GM18511 (cell line): ENCODE measurements at regions not wholly inside any gene's neighbourhood (a gene's known extent, or its start where the extent isn't known, plus 50 kb on each side); places are given as distances from the start of the nearest gene placed in this dataset.

ENCODE experiments used
- ATAC-seq: cut with Tn5 transposase; IDR thresholded peaks from one replicate; pipeline ENCODE4 v1.9.1; 2021; ENCODE audit warnings: mild to moderate bottlenecking, moderate library complexity; ENCODE audit not compliant: unreplicated experiment

GRCh38 chr2:215668378-215668775 lies 232.5 kb upstream of the FN1 start:
- no peak for ATAC-seq

- no peak for ATAC-seq
These were observed 231.9 kb upstream of the FN1 start for GRCh38 chr2:215667585-215668377.

GRCh38 chr2:215664847-215665525 lies 229.1 kb upstream of the FN1 start:
- peak; percentile 90 for ATAC-seq

- no peak for ATAC-seq
These were observed 226.8 kb upstream of the FN1 start for GRCh38 chr2:215662715-215663114.

GRCh38 chr2:215660687-215661086 lies 224.8 kb upstream of the FN1 start:
- no peak for ATAC-seq

- no peak for ATAC-seq
These were observed 223.8 kb upstream of the FN1 start for GRCh38 chr2:215659650-215660049.

- ATAC-seq = no peak
These were observed 222.9 kb upstream of the FN1 start for GRCh38 chr2:215658635-215659305.

GRCh38 chr2:215657844-215658243 lies 222.0 kb upstream of the FN1 start:
- no peak for ATAC-seq

- no peak for ATAC-seq
These were observed 218.4 kb upstream of the FN1 start for GRCh38 chr2:215654148-215654819.

GRCh38 chr2:215653344-215654030 lies 217.6 kb upstream of the FN1 start:
- ATAC-seq = no peak

- ATAC-seq = no peak
These were observed 216.5 kb upstream of the FN1 start for GRCh38 chr2:215652388-215652787.

- ATAC-seq = no peak
These were observed 215.5 kb upstream of the FN1 start for GRCh38 chr2:215651412-215651811.

- ATAC-seq = no peak
These were observed 208.5 kb upstream of the FN1 start for GRCh38 chr2:215644233-215644897.

- no peak for ATAC-seq
These were observed 202.8 kb upstream of the FN1 start for GRCh38 chr2:215638687-215639086.

GRCh38 chr2:215637651-215638050 lies 201.8 kb upstream of the FN1 start:
- no peak for ATAC-seq

- no peak for ATAC-seq
These were observed 200.9 kb upstream of the FN1 start for GRCh38 chr2:215636816-215637215.

- ATAC-seq = no peak
These were observed 199.9 kb upstream of the FN1 start for GRCh38 chr2:215635788-215636139.

GRCh38 chr2:215635071-215635787 lies 199.4 kb upstream of the FN1 start:
- no peak for ATAC-seq

GRCh38 chr2:215633360-215633759 lies 197.5 kb upstream of the FN1 start:
- ATAC-seq = no peak

- no peak for ATAC-seq
These were observed 195.8 kb upstream of the FN1 start for GRCh38 chr2:215631696-215632095.
